GM12892 (cell line): ENCODE measurements at regions not wholly inside any gene's neighbourhood (a gene's known extent, or its start where the extent isn't known, plus 50 kb on each side); places are given as distances from the start of the nearest gene placed in this dataset.

Experiments used
- POLR2A ChIP-seq: IDR thresholded peaks from 2 replicates; pipeline ENCODE4 v1.6.1; 2011; ENCODE audit warnings: low read depth, low read length, control low read depth
- POLR2AphosphoS5 ChIP-seq: IDR thresholded peaks from 2 replicates; pipeline ENCODE4 v1.6.1; 2011; ENCODE audit warnings: low read depth, low read length, control low read depth

DNA sequence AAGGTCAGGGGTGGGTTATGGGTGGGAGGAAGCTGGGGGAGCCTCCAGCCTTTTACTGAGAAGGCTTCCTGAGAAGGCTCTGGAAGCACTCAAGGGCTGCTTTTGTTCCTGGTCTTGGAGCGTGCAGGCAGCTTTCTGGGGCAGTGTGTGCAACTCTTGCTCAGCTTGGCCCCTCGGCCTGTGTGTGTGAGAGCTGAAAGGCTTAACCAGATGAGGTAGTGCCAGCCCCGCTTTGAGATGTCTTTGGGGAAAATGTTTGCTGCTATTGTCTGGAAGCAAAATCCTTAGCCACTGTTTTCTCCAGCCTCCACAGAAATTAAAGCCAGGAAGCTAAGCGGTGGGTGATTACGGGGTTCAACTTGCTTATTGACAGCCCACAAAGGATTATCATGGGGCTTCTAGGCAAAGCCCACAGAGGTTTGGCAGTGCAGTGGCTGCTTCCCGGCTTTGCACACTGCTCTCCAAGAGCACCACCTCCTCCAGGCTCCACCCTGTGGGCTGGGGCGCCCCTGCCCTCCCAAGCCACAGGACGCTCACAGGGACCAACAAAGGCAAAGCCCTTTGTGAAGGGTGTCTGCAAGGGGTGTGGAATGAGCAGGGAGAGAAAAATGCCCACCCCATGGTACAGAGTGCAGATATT, 121.7 kb upstream of the TLE3 start:
- TF ChIP-seq POLR2A (no peak), POLR2AphosphoS5 (no peak)
